ENCODE measurements at regions not wholly inside any gene's neighbourhood (a gene's known extent, or its start where the extent isn't known, plus 50 kb on each side); places are given as distances from the start of the nearest gene placed in this dataset.
A peak's percentile ranks its signal among the peaks of the same experiment; 100 is the strongest.
"Not testable (repeated sequence)": the region's sequence is repeated elsewhere in the genome, so short reads cannot be mapped to it uniquely, and the experiment has no call there.

DNA sequence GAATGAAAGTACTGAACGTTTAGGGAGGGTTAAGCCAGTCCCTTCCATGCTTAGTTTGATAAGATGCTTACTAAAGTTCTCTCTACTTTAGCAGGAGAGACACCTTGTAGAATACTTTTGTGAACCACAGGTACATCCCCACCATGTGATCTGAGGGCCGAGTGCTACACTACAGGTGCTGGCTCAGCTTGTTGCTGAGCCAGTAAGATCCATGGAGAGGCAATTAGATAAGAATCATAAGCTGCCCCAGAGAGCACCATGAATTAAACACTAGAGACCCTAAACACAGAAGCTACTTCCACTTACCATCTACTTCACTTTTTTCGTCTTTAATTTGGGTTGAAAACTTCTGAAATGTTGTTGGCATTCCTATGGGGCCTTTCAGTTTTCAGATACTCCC, 70.5 kb upstream of the GOLGA8B start:
- in situ Hi-C loops (cut with HindIII; ENCODE audit: low pct_unique_long_range_greater_than_20kb, low sequenced_read_pairs), result no loop called here
- no peak for DNase-seq (ENCODE audit: low read depth, low spot score)

DNA sequence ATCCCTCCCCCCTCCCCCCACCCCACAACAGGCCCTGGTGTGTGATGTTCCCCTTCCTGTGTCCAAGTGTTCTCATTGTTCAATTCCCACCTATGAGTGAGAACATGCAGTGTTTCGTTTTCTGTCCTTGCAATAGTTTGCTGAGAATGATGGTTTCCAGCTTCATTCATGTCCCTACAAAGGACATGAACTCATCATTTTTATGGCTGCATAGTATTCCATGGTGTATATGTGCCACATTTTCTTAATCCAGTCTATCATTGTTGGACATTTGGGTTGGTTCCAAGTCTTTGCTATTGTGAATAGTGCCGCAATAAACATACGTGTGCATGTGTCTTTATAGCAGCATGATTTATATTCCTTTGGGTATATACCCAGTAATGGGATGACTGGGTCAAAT, 69.9 kb upstream of the GOLGA8B start:
- DNase-seq (ENCODE audit: low read depth, low spot score); in situ Hi-C loops (cut with HindIII; ENCODE audit: low pct_unique_long_range_greater_than_20kb, low sequenced_read_pairs): not testable (repeated sequence)

DNA sequence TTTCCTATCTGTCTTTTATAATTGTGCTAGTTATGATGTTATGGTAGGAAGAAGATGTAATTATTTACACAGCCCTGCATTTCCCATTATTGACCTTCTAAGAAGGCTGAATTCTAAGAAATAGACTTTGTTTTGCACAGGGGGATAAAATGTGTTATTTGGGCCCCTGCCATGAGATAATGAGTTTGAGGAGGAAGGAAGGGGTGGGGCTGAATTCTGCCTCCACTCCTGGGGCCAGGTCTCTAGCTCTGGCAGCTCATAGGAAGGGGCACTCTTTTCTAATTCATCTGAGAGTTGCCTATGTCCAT, 69.2 kb upstream of the GOLGA8B start:
- no peak for DNase-seq (ENCODE audit: low read depth, low spot score)
- in situ Hi-C loops (cut with HindIII; ENCODE audit: low pct_unique_long_range_greater_than_20kb, low sequenced_read_pairs), result no loop called here

DNA sequence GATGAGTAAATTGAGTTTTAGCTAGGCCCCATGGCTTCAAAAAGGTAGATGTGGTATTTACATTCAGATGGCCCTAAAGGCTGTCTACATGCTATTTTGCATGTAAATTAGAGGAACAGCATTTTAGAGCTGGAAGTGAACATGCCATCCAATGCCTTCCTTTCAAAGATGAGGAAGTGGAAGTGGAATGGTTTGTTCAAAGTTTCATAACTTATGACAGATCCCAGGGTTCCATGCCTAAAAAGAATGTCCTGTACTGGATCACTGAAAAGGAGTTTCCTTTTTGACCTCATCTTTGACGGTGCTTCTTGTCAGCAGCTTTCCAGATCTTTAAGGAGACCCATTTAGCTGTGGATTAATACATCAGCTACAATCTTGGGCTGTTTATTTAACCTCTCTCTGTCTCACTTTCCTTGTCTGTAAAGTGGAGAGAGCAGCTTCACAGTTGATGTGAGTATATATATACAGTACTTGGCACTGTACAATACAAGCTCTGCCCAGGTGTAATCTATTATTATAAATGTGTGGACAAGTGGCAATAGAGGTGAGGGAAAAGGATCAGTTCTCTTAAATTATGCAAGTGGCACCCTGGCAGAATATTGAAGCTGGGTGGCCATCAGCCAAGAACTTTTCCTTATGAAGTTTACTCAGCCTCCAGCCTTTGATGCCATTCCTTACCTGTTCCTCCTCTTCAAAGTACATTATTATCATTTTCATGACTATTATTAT, 68.7 kb upstream of the GOLGA8B start:
- no peak for DNase-seq (ENCODE audit: low read depth, low spot score)
- in situ Hi-C loops (cut with HindIII; ENCODE audit: low pct_unique_long_range_greater_than_20kb, low sequenced_read_pairs), result no loop called here

DNA sequence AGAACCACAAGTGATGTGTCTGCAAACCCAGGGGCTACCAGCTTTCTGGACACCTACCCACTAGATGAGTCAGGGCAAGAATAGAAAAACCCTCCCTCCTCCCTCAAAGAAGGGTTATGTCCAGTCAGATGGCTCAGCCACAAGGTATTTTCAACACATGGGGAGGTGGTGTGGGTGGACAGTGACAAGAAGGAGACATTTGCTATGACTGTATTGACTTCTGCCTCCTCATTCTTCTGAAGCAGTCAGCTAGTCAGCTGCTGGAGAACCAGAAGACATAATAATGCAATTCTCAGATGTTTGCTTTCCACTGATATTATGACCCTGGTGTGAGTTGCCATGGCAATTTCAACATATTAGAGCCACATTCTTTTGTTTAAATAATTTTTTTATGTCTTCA, 66.7 kb upstream of the GOLGA8B start:
- peak; percentile 9 for DNase-seq (ENCODE audit: low read depth, low spot score)
- in situ Hi-C loops (cut with HindIII; ENCODE audit: low pct_unique_long_range_greater_than_20kb, low sequenced_read_pairs), result no loop called here

DNA sequence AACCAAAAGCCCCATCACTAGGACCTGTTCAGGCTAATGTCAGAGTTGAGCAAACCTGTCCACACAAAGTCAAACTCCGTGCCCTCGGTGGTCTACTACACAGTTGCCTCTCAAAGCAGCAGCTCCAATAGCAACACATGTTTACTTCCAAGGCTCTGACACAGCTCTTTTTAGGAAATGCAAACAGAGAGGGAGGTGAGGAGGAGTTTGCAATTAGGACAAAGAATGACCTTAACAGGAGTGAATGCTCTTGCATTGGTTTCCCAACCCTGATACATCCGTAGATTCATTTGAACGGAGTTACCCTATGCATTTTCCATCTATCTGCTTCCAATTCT, 64.8 kb upstream of the GOLGA8B start:
- in situ Hi-C loops (cut with HindIII; ENCODE audit: low pct_unique_long_range_greater_than_20kb, low sequenced_read_pairs), result no loop called here
- no peak for DNase-seq (ENCODE audit: low read depth, low spot score)

DNA sequence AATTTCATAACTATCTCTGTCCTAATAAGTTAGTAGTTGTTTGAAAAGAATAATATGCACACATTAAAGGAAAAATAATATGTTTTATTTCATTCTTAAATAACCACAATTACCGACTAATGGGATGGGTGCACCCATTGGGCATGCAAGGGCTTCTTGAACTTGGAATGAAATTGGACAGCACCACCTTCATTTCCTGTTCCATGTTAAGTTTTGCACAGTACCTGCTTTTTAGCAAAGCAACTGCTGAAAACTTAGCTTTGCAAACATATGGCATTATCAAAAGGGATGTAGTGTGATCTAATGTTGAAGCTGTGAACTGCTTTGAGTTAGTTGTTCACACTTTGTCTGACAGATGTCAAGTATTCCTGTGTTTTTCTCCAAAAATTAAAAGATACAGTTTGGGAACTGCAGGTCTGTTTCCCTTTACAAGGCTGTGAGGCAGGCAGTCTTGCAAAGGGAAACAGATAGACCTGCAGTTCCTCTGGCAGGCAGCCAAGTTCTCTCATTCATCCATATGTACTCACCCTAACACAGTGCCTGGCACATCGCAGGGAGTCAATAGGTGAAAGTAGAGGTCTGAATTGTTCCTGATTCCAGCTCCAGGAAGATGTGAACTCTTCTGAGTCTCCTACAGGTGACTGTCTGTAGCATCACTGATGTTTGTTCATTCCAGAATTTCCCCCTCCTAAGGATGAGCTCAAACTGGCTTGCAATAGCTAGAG, 64.3 kb upstream of the GOLGA8B start:
- no peak for DNase-seq (ENCODE audit: low read depth, low spot score)
- in situ Hi-C loops (cut with HindIII; ENCODE audit: low pct_unique_long_range_greater_than_20kb, low sequenced_read_pairs), result no loop called here

DNA sequence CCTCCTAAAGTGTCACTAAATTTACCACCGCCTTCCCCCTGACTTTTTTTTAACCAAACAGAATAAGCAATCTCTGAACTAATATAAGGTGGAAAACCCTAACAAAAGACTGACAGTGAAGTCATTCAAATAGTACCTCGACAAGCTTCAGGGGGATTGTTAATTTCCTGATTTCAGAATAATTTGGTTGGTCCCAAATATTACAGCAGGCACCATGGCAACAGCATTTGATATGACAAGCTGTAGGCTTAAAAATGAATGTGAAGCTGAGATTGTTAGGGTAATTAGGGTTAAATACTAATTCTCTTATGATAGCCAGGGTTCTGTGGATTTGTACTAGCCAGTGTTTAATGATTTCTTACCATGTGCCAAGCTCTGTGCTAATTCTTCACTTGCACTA, 63.5 kb upstream of the GOLGA8B start:
- in situ Hi-C loops (cut with HindIII; ENCODE audit: low pct_unique_long_range_greater_than_20kb, low sequenced_read_pairs), result no loop called here
- no peak for DNase-seq (ENCODE audit: low read depth, low spot score)

DNA sequence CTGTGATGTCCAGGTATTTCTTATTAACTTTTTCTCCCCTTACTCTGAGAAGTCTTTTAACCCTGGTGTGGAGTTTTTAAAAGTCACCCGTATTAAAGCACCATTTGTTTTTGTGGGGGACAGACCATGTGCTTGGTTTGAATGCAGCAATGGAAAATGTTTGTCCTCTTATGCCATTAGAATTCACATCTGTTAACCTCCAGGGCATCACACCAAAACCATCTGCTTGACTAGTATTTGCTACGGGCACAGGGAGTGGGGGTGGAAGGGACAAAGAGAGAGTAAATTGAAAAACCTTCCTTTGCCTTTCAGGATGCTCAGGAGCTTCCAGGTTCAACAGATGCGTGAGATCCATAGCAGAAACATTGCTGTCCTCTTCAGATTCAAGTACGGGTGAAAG, 61.4 kb upstream of the GOLGA8B start:
- in situ Hi-C loops (cut with HindIII; ENCODE audit: low pct_unique_long_range_greater_than_20kb, low sequenced_read_pairs), result no loop called here
- no peak for DNase-seq (ENCODE audit: low read depth, low spot score)

DNA sequence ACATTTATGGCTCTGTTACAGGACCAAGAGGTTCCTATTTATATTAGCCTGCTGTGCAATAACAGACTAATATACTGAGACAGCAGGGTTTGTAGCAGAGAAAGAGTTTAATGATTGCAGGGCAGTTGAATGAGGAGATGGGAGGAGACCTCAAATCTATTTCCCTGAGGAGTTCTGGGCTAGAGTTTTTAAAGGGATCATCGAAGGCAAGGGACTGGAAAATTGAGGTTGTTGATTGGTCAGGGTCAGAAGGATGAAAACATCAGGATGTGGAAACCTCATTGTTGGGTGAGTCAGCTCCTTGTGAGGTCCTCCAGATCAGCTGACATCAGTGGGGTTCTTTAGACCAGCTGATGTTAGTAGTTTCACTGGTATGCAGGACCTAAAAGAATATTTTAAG, 60.6 kb upstream of the GOLGA8B start:
- in situ Hi-C loops (cut with HindIII; ENCODE audit: low pct_unique_long_range_greater_than_20kb, low sequenced_read_pairs), result no loop called here
- DNase-seq (ENCODE audit: low read depth, low spot score), result peak; percentile 40

DNA sequence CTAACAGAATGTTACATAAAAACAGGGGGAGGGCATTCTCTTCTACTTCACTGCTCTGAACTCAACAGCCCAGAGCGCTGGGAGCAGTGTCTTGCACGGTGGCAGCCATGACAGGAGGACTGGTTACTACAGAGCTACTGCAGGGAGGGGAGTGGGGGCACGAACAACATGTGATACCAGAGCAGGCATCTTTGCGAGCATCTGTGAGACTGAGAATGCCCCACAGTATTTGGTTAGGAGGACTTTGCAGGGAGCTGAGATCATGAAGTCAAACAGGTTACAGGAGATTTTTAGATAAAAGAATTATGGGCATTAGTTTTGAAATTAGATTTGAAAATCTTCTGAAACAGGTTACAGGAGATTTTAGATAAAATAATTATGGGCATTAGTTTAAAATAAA, 58.8 kb upstream of the GOLGA8B start:
- in situ Hi-C loops (cut with HindIII; ENCODE audit: low pct_unique_long_range_greater_than_20kb, low sequenced_read_pairs), result no loop called here
- DNase-seq (ENCODE audit: low read depth, low spot score), result no peak

DNA sequence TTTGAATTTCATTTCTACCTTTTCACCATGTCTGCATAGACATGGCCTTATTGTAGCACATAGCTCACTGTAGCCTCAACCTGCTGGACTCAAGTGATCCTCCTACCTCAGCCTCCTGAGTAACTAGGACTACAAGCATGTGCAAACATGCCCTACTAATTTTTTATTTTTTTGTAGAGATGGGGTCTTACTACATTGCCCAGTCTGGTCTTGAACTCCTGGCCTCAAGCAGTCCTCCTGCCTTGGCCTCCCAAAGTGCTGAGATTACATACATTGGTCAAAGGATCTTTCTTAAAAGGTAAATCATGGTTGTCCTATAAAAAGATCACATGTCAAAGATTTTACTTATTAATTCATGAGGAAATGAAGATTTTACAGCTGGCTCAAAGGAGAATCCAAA, 57.2 kb upstream of the GOLGA8B start:
- in situ Hi-C loops (cut with HindIII; ENCODE audit: low pct_unique_long_range_greater_than_20kb, low sequenced_read_pairs), result no loop called here
- DNase-seq (ENCODE audit: low read depth, low spot score), result no peak

DNA sequence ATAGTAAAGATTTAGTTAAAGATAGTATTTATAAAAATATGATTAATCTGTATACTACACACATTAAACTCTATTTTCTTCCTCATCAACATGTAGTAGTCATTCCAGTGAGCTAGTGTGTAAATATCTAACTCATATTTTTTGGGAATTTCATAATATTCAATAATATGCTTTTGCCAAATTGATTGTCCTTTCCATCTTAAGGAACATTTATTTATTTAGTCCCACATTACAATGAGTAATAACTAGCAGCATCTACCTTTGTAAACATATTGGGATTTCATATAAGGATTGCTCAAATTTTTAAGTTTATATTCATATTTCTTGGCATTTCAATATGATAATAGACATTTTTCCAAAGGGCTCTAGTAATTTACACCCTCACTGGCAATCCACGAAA, 53.9 kb upstream of the GOLGA8B start:
- DNase-seq (ENCODE audit: low read depth, low spot score), result no peak
- in situ Hi-C loops (cut with HindIII; ENCODE audit: low pct_unique_long_range_greater_than_20kb, low sequenced_read_pairs), result no loop called here

DNA sequence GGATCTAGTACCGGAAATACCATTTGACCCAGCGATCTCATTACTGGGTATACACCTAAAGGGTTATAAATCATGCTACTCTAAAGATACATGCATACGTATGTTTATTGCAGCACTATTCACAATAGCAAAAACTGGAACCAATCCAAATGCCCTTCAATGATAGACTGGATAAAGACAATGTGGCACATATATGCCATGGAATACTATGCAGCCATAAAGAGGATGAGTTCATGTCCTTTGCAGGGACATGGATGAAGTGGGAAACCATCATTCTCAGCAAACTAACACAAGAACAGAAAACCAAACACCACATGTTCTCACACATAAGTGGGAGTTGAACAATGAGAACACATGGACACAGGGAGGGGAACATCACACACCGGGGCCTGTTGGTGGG, 50.2 kb upstream of the GOLGA8B start:
- in situ Hi-C loops (cut with HindIII; ENCODE audit: low pct_unique_long_range_greater_than_20kb, low sequenced_read_pairs); DNase-seq (ENCODE audit: low read depth, low spot score): not testable (repeated sequence)

All from SK-MEL-5 (cell line).